ENCODE measurements at regions not wholly inside any gene's neighbourhood (a gene's known extent, or its start where the extent isn't known, plus 50 kb on each side); places are given as distances from the start of the nearest gene placed in this dataset.

DNA sequence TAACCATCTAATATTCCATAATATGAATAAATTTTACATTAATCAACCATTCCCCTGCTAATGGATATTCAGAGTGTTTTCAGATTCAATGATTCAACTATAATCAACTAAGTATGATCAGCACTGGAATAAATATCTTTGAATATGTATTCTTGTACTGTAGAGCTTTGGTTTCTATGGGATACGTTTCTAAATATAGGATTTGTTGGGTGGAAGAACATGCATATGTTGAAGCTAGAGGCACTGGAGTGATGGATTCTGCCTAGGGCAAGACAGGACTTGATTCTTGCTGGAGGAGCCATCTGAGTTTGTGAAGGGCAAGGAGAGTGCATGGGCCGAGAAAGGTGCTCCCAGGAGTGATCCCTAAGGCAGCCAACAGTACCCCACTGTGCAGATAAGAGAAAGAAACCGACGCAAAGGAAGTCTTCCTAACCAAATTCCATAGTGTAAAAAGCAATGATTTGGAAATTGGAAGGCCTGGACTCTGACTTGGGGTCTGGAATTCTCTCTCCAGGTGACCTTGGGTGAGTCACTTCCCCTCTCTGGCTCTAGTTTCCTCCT lies 418.7 kb downstream of the PREX1 start:
- TF ChIP-seq, protein P1, sequence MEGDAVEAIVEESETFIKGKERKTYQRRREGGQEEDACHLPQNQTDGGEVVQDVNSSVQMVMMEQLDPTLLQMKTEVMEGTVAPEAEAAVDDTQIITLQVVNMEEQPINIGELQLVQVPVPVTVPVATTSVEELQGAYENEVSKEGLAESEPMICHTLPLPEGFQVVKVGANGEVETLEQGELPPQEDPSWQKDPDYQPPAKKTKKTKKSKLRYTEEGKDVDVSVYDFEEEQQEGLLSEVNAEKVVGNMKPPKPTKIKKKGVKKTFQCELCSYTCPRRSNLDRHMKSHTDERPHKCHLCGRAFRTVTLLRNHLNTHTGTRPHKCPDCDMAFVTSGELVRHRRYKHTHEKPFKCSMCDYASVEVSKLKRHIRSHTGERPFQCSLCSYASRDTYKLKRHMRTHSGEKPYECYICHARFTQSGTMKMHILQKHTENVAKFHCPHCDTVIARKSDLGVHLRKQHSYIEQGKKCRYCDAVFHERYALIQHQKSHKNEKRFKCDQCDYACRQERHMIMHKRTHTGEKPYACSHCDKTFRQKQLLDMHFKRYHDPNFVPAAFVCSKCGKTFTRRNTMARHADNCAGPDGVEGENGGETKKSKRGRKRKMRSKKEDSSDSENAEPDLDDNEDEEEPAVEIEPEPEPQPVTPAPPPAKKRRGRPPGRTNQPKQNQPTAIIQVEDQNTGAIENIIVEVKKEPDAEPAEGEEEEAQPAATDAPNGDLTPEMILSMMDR (IDR thresholded peaks at IDR 0.05; ENCODE audit: low read depth, low read length): no peak
- in situ Hi-C loops (cut with HindIII; ENCODE audit: low sequenced_read_pairs): no loop called here
- DNase-seq (ENCODE audit: low read depth, low spot score): no peak

DNA sequence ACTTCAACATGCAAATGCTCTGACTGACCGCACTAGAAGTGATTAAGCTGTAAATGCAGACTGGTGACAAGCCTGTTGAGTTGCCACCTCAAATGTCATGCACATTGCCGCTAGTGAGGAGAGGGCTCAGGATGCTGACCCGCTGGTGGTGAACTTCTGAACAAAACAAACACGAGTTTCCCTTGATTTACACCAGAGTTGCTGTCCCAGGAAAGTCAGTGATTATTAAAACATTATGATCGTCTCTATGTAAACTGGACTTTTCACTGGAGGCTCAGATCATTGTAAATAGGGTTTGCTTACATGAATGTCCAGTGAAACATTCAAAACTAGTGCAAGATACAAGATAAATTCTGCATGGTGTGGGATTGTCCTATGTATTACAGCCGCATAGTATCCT lies 420.1 kb downstream of the PREX1 start:
- DNase-seq (ENCODE audit: low read depth, low spot score): no peak
- in situ Hi-C loops (cut with HindIII; ENCODE audit: low sequenced_read_pairs): no loop called here
- TF ChIP-seq, protein P1 (IDR thresholded peaks at IDR 0.05; ENCODE audit: low read depth, low read length): no peak
- no peak overlapping the region for H3K4me3 ChIP-seq (ENCODE audit: low read depth, low read length)

More for the DNA sequence above, 418.7 kb downstream of the PREX1 start:
- H3K4me3 ChIP-seq (ENCODE audit: low read depth, low read length): no peak overlapping the region

DNA sequence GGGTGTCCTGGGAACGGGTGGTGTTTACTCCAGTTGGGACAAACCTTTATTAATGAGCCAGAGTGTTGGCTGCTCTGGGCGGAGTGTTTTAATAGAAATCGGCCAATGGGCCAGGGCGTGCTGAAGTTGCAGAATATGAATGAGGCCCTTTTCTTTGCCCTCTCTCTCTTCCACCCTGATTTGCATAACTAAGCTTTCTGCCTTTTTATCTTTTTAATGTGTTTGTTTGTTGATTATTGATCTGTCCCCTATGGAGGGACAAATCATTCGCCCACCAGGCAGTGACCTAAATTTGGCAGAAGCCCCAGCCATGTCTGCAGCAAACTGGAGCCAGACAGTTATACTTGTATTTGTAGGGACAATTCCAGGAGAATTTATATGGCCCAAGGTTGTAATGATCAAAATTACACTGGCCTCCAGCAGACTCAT lies 420.9 kb downstream of the PREX1 start:
- DNase-seq (ENCODE audit: low read depth, low spot score): no peak
- in situ Hi-C loops (cut with HindIII; ENCODE audit: low sequenced_read_pairs): no loop called here
- TF ChIP-seq, protein P1 (IDR thresholded peaks at IDR 0.05; ENCODE audit: low read depth, low read length): no peak
- H3K4me3 ChIP-seq (ENCODE audit: low read depth, low read length): no peak overlapping the region

DNA sequence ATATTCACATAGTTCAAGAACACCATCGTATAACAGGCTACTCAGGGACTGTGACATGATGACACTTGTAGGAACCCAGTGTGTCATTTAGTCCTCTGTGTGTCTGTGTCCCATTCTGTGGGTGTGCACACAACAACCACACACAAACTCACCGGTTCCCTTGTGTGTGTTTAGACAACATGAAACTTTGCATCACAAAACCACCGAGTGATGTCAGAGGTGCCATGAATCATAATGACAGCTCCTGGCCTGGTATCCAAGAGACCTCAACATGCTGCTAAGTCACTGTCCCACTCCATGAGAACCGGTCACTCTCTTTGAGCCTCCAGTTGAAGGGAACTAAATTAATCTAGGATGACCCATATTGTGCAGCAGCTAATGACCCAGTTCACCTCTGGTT lies 421.3 kb downstream of the PREX1 start:
- no peak for DNase-seq (ENCODE audit: low read depth, low spot score)
- H3K4me3 ChIP-seq (ENCODE audit: low read depth, low read length): no peak overlapping the region
- TF ChIP-seq, protein P1 (IDR thresholded peaks at IDR 0.05; ENCODE audit: low read depth, low read length): no peak
- in situ Hi-C loops (cut with HindIII; ENCODE audit: low sequenced_read_pairs): no loop called here

DNA sequence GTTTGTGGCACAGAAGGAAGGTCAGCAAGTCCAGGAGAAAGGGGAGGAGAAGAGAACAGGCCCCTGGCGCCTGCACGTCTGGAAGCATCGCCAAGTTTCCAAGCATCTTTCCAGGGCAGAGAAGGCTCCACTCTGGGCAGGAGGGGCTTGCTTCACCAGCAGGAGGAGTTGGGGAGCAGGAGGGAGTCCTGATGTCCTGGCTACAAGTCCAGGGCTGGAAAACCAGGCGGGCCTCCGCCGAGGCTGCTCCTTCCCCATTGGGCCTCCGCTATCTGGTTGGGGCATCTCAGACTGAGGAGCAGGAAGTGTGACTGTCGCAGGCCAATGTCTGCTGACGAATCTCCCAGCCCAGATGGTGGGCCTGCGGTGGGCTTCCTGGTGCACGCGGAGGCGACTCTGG lies 421.9 kb downstream of the PREX1 start:
- DNase-seq (ENCODE audit: low read depth, low spot score): no peak
- in situ Hi-C loops (cut with HindIII; ENCODE audit: low sequenced_read_pairs): no loop called here
- H3K4me3 ChIP-seq (ENCODE audit: low read depth, low read length): no peak overlapping the region
- TF ChIP-seq, protein P1 (IDR thresholded peaks at IDR 0.05; ENCODE audit: low read depth, low read length): no peak

DNA sequence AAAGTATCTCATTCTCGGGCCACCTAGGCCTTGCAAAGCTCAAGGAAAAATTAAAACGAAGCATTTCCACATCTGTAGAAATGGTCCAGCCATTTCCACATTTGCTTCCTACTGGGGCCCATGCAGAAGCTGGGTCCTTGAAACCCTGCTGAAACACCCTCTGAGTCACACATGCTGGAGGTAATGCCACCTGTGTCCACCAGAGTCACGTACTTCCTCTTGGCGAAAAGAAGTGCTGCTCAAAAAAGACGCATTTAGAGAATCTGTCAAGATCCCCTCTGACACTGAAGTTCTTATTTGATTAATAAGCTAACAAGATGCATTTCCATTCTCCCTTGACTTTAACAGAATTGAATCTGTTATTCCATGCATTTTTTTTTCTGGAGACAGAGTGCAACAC lies 423.2 kb downstream of the PREX1 start:
- TF ChIP-seq, protein P1 (IDR thresholded peaks at IDR 0.05; ENCODE audit: low read depth, low read length): no peak
- H3K4me3 ChIP-seq (ENCODE audit: low read depth, low read length): no peak overlapping the region
- no peak for DNase-seq (ENCODE audit: low read depth, low spot score)
- in situ Hi-C loops (cut with HindIII; ENCODE audit: low sequenced_read_pairs): no loop called here
